Hematopoietic multipotent progenitor cell treated with erythropoietin and hydrocortisone succinate and interleukin-3 and kit ligand, for 6 days (in vitro differentiated cells): ENCODE measurements at regions not wholly inside any gene's neighbourhood (a gene's known extent, or its start where the extent isn't known, plus 50 kb on each side); places are given as distances from the start of the nearest gene placed in this dataset.
A peak's percentile ranks its signal among the peaks of the same experiment; 100 is the strongest.
"Not testable (repeated sequence)": the region's sequence is repeated elsewhere in the genome, so short reads cannot be mapped to it uniquely, and the experiment has no call there.

Source experiments
- DNase-seq: peaks from one replicate; pipeline ENCODE4 v3.0.0-alpha.2; 2015

DNA sequence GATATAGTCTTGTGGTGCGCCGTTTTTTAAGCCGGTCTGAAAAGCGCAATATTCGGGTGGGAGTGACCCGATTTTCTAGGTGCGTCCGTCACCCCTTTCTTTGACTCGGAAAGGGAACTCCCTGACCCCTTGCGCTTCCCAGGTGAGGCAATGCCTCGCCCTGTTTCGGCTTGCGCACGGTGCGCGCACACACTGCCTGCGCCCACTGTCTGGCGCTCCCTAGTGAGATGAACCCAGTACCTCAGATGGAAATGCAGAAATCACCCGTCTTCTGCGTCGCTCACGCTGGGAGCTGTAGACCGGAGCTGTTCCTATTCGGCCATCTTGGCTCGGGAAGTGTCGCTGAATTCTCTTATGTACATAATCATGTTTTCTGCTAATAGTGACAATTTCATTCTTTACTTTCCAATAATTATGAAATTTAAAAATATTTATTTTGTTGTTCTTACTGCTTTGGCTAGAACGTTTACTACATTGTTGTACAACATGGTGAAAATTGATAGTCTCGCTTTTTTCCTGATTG lies 61.2 kb upstream of the MINDY3 start:
- not testable (repeated sequence) for DNase-seq

DNA sequence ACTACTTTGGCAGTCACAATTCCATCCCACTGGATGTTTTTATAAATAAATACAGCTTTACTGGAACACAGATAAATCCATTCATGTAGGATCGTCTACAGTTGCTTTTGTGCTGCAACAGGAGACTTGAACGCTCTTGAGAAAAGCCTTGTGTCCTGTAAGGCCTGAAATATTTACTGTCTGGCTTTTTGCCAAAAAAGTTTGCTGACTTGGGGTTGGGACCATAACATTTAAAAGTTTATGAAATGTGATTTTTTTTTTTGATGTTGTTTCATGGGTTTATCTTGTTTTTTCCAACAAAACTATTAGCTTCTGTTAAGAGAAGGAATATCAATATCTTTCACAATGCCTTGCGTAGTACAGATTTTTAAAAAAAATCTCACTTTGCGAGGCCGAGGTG lies 71.1 kb upstream of the MINDY3 start:
- DNase-seq = no peak

DNA sequence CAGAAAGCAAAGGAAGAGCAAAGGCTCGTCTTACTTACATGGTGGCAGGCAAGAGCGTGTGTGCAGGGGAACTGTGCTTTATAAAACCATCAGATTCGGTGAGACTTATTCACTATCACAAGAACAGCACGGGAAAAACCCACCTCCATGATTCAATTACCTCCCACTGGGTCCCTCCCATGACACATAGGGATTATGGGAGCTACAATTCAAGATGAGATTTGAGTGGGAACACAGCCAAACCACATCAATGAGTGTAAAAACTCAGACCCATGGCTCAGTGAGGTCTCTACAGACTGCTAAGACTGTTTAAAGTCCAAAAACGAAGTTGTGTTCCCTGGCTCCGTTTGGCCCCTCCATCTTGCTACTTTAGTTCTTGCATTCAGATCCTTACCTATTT lies 79.2 kb upstream of the MINDY3 start:
- not testable (repeated sequence) for DNase-seq

DNA sequence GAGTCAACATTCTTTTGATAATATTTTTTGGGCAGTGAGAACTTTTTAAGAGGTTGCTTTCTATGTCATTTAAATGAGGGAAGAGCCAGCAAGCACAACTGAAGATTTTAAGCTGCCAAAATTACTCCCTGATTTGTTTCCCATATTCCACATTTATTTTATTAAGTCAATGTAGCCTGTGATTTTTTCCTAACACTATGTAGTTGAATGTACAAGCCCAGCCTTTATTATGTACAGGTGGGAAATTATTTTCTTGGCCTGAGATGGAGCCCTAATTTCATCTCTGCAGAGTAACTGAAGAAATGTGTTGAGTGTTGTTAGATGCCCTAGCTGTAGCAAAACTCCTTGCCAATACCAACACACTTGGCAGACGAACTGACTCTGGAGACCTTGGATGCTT lies 83.1 kb upstream of the MINDY3 start:
- no peak for DNase-seq

DNA sequence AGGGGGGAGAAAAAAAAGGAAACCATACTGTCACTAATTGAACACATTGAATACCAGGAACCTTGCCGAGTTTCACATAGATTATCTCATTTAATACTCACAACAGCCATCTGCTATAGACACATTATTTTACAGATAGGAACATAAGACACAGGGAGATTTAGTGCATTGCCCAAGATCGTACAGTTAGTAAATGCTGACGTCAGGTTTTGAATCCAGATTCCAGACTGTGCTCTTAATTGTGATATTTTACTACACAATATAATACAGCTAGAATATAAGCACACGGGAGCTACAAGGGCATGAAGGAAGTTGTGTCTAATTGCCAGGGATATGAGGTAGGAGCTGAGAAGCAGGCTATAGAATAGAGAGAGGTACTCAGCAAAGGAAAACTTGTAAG lies 93.9 kb upstream of the MINDY3 start:
- DNase-seq = no peak

DNA sequence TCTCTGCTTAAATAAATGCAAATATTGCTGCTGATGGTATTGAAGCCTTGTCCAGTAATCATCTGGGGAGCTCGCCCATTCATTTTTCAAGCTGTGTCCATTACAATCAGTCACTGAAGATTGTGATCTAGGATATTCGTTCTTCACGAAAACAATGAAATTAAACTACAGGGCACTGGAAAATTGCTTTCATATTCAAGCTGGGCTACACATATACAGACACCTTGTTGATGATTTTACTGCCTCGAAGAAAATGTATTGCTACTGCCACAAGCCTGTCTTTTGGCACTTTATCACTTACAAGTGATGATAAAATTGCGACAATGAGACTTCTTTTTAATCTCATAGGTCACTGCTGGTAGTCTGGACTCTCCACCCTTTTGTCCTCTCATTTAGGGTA lies 100.0 kb upstream of the MINDY3 start:
- DNase-seq = no peak

DNA sequence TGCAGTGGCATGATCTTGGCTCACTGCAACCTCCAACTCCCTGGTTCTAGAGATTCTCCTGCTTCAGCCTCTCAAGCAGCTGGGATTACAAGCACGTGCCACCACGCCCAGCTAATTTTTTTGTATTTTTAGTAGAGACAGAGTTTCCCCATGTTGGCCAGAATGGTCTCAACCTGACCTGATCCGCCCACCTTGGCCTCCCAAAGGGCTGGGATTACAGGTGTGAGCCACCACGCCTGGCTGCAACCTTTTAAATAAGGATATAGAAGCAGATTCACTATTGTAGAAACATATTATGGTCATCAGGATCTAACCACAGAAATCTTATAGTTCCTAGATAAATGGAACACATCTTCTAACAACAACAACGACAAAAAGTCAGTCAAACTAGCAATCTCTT lies 112.4 kb upstream of the MINDY3 start:
- DNase-seq = not testable (repeated sequence)

DNA sequence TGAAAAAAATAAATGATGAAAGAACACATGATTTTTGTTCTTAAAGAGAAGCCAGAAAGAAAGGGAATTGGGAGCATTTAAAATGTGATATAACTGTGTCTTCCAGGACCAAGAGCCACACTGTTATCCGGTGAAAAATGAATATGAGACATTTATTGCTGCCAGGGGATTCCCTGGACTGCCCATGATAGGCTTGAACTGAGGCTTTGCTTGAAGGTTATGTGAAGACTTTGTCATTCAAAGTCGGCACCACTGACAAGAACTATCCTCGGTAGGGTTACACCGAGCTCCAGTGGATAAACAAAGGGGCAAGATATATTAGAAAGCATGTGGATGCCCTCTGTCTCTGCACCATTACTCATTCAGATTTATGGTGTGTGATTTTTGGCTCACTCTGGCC lies 125.4 kb upstream of the MINDY3 start:
- no peak for DNase-seq

DNA sequence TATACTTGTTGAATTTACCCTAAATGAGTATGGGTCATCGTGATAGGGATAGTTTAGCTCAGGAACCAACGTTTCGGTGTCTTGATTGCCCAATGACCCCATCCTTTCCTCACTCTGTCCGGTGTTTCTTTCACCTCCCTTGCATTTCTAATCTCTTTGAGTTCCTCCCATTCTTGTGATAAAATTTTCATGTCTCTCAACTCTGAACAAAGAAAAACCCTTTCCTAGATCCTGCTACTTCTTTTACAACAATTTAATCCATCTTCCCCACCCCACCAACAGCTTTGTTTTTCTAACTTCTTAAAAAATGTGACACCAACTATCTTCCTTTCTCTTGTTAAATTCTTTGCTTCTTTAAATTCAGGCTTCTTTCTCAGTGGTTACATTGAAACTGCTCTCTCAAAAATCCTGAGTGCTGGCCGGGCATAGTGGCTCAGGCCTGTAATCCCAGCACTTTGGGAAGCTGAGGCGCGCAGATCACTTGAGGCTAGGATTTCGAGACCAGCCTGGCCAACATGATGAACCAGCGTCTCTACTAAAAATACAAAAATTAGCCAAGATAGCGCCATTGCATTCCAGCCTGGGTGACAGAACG lies 130.3 kb upstream of the MINDY3 start:
- no peak for DNase-seq

DNA sequence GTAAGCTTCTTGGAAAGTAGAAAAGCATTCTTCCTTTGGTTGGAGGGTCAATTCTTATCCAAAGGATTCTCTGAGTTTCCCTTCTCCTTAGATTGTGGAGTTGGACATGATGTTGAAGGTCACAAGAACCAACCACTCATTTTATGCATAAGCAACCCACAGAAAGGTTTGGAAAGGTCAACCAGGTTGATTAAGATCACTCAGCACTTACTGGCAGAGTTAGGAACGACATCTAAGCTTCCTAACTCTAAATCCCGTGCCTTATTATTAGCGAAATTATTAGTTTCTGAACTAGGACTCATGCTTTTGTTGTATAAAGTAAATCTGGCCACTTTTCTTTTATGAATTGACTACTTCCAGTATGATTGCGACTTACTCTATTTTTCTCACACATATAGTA lies 137.0 kb upstream of the MINDY3 start:
- no peak for DNase-seq

DNA sequence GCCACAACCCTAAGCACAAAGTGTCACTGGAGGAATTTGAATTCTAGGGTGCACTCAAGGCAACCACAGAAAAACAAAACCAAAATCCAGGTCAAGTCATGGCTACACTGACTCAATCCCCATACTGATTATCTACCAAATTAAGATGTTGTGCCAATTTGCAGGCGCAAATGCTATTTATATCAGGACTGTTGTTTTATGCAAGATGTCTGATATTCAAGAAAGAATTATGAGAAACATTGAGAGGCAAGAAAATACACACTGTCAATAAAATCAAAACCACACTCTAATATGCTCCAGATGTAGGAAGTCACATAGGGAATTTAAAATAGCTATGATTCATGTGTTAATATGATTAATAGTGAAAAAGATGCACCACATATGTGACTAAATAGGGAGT lies 141.3 kb upstream of the MINDY3 start:
- DNase-seq = no peak

DNA sequence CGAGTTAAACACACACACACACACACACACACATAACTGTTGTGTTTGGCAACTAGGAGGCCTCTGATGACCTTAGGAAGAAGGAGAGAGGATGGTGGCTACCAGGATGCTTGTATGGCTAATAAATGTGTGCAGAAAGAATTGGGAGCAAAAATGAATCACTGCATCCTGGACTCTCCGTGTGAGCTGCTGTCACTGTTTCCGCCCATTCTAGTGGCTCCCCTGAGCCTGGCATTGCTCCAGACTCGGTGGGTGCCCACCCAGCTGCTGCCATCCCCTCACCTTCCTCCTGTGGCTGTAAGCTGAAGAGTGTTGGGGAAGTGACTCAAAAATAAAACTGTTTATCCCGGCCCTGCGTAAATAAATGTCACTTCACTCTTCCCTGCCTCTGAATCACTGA lies 149.5 kb upstream of the MINDY3 start:
- no peak for DNase-seq

DNA sequence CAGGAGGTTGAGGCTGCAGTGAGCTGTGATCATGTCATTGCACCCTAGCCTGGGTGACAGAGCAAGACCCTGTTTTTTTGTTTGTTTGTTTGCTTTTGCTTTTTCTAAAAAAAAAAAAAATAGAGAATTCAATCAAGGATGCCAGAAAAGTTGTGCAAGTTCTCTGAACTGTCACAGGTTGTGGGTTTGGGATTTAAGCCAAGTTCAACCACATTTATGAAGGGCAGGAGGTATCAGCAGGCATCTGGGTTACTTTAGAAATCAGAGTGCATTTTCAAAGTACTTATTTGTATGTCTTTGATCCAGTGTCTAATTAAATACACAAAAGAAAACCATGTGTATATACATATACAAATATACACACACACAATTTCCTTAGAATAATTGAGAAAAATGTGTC lies 151.2 kb upstream of the MINDY3 start:
- DNase-seq = peak; percentile 5

DNA sequence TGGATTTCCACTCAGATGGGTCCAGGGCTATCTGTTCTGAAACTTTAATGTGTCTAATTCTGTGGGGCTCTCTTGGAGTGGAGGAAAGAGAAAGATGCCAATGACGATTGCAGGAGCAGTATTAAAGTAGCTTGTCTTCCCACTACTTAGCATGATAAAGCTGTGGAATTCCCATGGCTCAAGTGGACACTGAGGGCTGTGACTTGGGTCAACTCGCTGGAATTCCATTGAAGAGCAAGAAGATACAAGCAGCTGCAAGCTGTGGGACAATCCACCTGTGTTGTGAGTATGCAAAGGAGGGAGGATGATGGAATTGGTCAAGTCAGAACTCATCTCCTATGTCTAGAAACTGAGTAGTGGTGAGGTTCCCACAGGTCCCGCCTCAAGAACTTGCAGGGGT lies 154.2 kb upstream of the MINDY3 start:
- no peak for DNase-seq

DNA sequence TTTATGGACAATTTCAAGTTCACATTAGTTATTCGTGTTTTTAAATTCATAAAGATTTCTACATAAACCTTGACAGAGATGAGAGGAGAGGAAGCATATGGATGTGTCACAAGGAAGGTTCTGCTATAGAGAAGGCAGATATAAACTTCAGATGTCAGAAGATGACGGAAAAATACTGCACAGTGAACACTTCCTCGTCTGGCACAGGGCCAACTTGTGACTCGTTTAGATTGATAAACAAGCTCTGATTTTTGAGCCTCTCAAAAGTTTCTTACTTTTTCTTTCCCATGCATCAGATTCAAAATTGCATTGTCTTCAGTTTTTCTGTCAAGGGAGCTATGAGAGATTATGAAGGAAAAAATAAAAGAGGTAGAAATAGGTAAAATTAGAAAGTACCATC lies 156.4 kb upstream of the MINDY3 start:
- no peak for DNase-seq

DNA sequence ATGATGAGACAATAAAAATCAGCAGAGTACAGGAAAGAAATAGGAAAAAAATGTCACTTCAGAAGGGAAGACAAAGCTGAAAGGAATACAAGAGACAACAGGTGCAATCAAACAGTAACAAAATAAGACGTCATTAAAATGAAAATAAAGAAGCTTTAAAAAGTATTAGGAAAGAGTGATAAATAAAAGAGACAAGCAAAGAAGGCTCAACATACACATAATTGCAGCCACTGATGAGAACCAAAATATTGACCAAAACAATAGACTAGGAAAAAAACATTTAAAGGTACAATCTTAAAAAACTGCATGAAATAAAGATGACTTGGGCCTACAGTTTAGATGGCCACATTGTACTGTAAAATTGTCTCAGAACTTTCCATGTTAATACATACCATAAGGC lies 160.5 kb upstream of the MINDY3 start:
- no peak for DNase-seq

DNA sequence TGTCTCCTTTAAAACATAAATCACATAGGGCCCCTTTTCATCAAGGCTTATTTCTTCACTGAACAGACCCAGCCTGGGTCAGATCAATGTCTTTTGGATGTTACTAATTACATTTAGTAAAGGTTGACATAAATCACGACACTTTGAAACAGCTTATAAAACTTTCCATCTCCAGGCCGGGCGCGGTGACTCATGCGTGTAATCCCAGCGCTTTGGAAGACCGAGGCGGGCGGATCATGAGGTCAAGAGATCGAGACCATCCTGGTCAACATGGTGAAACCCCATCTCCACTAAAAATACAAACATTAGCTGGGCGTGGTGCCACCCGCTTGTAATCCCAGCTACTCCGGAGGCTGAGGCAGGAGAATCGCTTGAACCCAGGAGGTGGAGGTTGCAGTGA lies 166.5 kb upstream of the MINDY3 start:
- DNase-seq = not testable (repeated sequence)

DNA sequence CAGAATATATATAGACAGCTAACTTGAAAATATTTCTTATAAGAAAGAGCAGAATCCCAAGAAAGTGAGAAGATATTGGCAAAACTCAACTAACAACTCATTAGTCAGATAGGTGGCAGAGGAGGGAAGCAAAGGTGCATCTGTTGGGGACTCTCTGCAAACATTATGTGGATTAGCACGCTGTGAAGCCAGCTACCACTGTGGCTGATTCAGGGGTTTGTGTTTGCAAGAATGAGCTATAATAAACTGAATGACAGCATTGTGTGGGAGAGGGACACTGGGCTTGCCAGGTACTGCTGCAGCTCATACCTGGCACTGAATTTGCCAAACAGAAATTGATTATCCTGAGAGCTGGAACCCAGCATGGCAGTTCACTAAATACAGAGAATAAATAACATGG lies 170.3 kb upstream of the MINDY3 start:
- DNase-seq = no peak

DNA sequence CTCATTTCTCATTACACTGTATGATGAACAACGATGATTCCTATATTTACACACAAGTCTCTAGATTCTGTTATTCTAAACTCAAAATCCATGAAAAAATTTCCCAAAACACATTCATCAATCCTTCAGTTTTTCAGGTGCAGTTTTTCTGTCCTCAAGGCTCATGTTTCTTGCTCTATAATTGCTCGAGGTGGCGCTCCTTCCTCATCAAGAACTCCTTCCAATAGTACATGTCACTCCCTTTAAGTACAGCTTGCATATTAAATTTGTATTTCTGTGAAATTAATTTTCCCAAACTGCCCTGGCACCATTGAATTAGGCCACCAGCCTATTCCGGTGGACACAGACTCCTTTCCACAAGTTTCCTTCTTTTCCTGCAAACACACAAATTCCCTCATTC lies 188.7 kb upstream of the MINDY3 start:
- DNase-seq = no peak

DNA sequence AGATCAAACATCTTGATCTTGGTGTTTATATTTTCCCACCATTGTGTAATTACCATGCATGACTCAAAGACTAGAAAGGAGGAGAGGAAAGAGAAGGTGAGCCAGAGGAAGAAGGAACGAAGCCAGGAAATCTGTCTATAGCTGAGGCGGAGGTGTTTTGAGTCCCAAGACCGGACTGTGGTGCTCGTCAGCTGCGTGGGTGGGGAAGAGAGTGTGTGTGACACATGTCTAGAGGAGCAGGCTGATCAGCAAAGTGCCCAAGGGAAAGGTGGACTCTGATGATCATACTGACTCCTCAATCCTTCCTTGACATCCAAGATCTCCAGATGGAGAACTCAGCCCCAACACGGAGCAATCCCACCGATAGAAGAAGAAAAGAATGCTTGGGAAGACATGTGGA lies 189.5 kb upstream of the MINDY3 start:
- no peak for DNase-seq

DNA sequence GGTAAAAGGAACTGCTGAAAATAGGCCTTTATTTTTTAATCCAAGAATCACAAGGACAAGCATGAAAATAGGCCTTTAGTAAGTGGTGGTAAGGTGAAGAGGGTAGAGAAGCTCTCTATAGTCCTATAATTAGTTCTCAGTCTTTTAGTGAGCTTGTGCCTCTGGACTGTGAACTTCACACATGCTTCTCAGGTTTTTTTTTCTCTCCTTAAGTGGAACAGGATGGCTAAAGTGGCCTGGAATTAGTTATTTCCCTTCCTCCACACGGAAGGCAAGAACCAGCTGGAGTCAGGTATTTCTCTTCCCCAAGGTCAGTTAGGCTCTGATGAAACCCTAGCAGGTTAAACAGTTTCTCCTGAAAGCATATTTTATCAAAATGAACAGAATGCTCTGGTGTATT lies 203.0 kb upstream of the MINDY3 start:
- no peak for DNase-seq

DNA sequence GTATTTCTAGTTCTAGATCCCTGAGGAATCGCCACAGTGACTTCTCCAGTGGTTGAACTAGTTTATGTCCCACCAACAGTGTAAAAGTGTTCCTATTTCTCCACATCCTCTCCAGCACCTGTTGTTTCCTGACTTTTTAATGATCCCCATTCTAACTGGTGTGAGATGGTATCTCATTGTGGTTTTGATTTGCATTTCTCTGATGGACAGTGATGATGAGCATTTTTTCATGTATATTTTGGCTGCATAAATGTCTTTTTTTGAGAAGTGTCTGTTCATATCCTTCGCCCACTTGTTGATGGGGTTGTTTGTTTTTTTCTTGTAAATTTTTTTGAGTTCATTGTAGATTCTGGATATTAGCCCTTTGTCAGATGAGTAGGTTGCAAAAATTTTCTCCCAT lies 223.2 kb upstream of the MINDY3 start:
- DNase-seq = not testable (repeated sequence)

DNA sequence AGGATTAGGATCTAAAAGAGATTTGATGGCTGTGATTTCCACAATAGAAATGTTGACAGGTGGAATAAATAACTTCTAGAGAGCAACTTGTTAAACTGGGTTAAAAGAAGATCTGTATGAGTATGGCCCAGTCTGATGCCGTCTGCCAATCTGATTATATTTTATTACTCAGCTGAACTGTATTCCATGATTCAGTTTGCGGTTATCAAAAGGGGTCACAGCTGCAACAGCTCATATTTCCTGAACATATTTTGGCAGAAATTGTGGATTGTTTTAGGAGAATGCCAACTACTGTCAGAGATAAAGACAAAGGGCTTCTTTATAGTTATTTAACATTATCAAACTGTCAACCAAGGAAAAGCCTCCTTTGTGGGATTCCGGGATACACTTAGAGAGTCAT lies 244.8 kb upstream of the MINDY3 start:
- no peak for DNase-seq

DNA sequence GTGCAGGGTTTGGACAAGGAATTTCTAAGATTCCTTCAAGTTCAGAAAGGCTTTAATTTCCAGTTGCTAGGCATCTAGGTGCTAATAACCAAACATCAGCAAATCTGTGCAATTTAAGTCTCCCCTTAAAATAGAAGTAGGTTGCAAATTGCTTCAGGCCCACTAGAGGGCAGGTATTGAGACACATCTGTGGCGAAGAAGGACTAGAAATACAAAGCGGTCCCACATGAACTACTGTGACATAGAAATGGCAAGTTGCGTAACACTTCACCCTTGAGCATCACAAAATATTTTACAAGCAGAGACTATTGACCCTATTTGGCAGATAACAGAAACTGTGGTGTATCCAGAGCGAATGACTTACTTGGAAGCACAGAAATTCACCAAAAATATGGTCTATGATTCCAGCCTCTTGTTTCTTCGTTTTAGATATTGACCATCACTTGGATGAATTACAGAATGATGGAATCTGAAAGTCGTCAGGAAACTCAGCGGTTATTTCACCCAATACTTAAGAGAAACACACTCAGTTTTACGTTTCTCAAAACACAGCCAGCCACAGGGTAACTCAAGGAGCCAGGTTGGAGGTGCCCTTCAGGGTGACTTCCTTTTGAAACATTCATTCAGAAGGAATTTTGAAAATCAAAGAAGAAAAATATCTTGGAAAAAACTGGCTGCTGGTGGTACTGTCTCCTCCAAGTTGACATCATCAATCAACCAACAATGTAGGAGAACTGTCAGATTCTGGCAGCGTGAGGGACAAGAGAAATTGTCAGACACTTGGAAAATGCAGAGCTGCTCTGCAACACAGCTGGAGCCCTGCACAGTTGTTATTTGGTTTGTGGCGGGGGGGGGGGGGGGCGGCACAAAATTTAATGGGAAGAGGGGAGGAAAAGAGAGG lies 256.3 kb upstream of the MINDY3 start:
- peak; percentile 53 for DNase-seq

DNA sequence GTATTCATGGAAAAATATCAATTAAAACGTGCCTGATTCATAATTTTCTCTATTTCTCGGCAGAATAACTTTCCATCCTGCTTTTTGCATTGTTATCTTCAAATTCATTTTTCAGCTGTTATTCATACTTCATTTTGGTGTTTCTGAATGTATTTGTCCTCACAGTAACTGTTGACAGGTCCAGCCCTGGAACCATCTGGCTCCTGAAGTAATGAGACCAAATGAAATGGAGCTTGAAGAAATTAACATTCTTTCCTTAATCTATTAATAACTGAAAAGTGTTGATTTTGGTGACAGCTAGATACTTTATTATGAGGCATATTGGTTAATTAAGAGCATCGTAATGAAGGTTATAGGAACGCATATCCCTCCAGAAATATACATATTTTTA lies 257.0 kb upstream of the MINDY3 start:
- no peak for DNase-seq
